ENCODE measurements at regions not wholly inside any gene's neighbourhood (a gene's known extent, or its start where the extent isn't known, plus 50 kb on each side); places are given as distances from the start of the nearest gene placed in this dataset.

- no peak overlapping the region for H3K27ac ChIP-seq (ENCODE audit: low read depth in 1 of 2, low read length in 2 of 2)
- no peaks in the 10 kb centered on the region for H3K4me1 ChIP-seq (ENCODE audit: control insufficient read depth in 4 of 4, insufficient read depth in 4 of 4, low read length in 3 of 4)
- H3K4me3 ChIP-seq (ENCODE audit: low read depth in 1 of 3, low read length in 3 of 3) = no peak overlapping the region
- no peak for TF ChIP-seq RXRA (IDR thresholded peaks at IDR 0.05)
- TF ChIP-seq ATF3 (IDR thresholded peaks at IDR 0.05) = no peak
- no peak for TF ChIP-seq JUND (IDR thresholded peaks at IDR 0.05)
- TF ChIP-seq FOXA1 (IDR thresholded peaks at IDR 0.05) = no peak
- TF ChIP-seq HNF4A (conservative IDR thresholded peaks at IDR 0.05) = no peak
- no peak for TF ChIP-seq RAD21 (IDR thresholded peaks at IDR 0.05)
- TF ChIP-seq NR2F2 (IDR thresholded peaks at IDR 0.05) = no peak
- no peak for TF ChIP-seq CTCF (IDR thresholded peaks at IDR 0.05; ENCODE audit: low read depth, low read length, missing input control)
- TF ChIP-seq REST (IDR thresholded peaks at IDR 0.05) = no peak
- no peak for TF ChIP-seq GABPA (IDR thresholded peaks at IDR 0.05 in 1 of 2, conservative IDR thresholded peaks at IDR 0.05 in 1 of 2)
- TF ChIP-seq TAF1 (conservative IDR thresholded peaks at IDR 0.05) = no peak
- TF ChIP-seq SP1 (IDR thresholded peaks at IDR 0.05) = no peak
- WGBS = 85% methylated on average over 3 of the region's 3 CpGs
- H3K27me3 ChIP-seq (ENCODE audit: control insufficient read depth in 4 of 4, insufficient read depth in 4 of 4, low read length in 3 of 4) = peaks cover 0 to 4% (median 0%) of the 10 kb centered on the region in 4 donors
- H3K9ac ChIP-seq (ENCODE audit: low read depth in 1 of 2, low read length in 2 of 2) = no peak overlapping the region
- no peak for DNase-seq (ENCODE audit: low spot score)
- H3K9me3 ChIP-seq (ENCODE audit: control insufficient read depth in 4 of 4, low read length in 3 of 4) = no peaks in the 10 kb centered on the region
- no peaks in the 10 kb centered on the region for H3K36me3 ChIP-seq (ENCODE audit: control insufficient read depth in 4 of 4, insufficient read depth in 3 of 4, low read depth in 1 of 4, low read length in 3 of 4)
Observed at GRCh38 chr4:74878323-74878722, 54.6 kb upstream of the PARM1 start.

GRCh38 chr4:74875451-74875850 is 57.5 kb upstream of the PARM1 start:
- WGBS = 67% methylated on average over 2 of the region's 2 CpGs
- H3K36me3 ChIP-seq (ENCODE audit: control insufficient read depth in 4 of 4, insufficient read depth in 3 of 4, low read depth in 1 of 4, low read length in 3 of 4) = no peaks in the 10 kb centered on the region
- H3K4me1 ChIP-seq (ENCODE audit: control insufficient read depth in 4 of 4, insufficient read depth in 4 of 4, low read length in 3 of 4) = no peaks in the 10 kb centered on the region
- TF ChIP-seq RXRA (IDR thresholded peaks at IDR 0.05) (no peak), REST (IDR thresholded peaks at IDR 0.05) (no peak), SP1 (IDR thresholded peaks at IDR 0.05) (no peak), ZBTB33 (IDR thresholded peaks at IDR 0.05) (no peak), ATF3 (IDR thresholded peaks at IDR 0.05) (no peak), TAF1 (conservative IDR thresholded peaks at IDR 0.05) (no peak), CTCF (IDR thresholded peaks at IDR 0.05; ENCODE audit: low read depth, low read length, missing input control) (no peak), NR2F2 (IDR thresholded peaks at IDR 0.05) (no peak), JUND (IDR thresholded peaks at IDR 0.05) (no peak), HNF4G (IDR thresholded peaks at IDR 0.05) (no peak), YY1 (IDR thresholded peaks at IDR 0.05) (no peak), MAX (IDR thresholded peaks at IDR 0.05) (no peak), FOXA1 (IDR thresholded peaks at IDR 0.05) (no peak), GABPA (IDR thresholded peaks at IDR 0.05 in 1 of 2, conservative IDR thresholded peaks at IDR 0.05 in 1 of 2) (no peak), EGR1 (IDR thresholded peaks at IDR 0.05; ENCODE audit: low read depth in 2 of 2) (no peak)
- no peak overlapping the region for H3K27ac ChIP-seq (ENCODE audit: low read depth in 1 of 2, low read length in 2 of 2)
- H3K9ac ChIP-seq (ENCODE audit: low read depth in 1 of 2, low read length in 2 of 2) = no peak overlapping the region
- H3K27me3 ChIP-seq (ENCODE audit: control insufficient read depth in 4 of 4, insufficient read depth in 4 of 4, low read length in 3 of 4) = no peaks in the 10 kb centered on the region
- H3K4me3 ChIP-seq (ENCODE audit: low read depth in 1 of 3, low read length in 3 of 3) = no peak overlapping the region
- no peaks in the 10 kb centered on the region for H3K9me3 ChIP-seq (ENCODE audit: control insufficient read depth in 4 of 4, low read length in 3 of 4)
- no peak for DNase-seq (ENCODE audit: low spot score)

Data from liver (tissue), 8 donors.